ENCODE measurements at regions not wholly inside any gene's neighbourhood (a gene's known extent, or its start where the extent isn't known, plus 50 kb on each side); places are given as distances from the start of the nearest gene placed in this dataset.

- Histone ChIP-seq H3K4me2 (ENCODE audit: insufficient read depth in 1 of 2, low read depth in 2 of 2, low read length in 2 of 2) (no peak overlapping the region), H3K79me1 (ENCODE audit: low read depth, low read length) (no peaks in the 10 kb centered on the region), H2AFZ (ENCODE audit: low read length) (no peak overlapping the region), H3K23me2 (ENCODE audit: low read depth, low read length) (no peaks in the 10 kb centered on the region), H3K9ac (replicated peaks in 1 of 4; ENCODE audit: extremely low read depth in 1 of 4, low read depth in 3 of 4, low read length in 3 of 4) (no peak overlapping the region), H2AK5ac (ENCODE audit: low read depth, low read length) (no peak overlapping the region), H2BK5ac (ENCODE audit: low read depth, low read length) (no peak overlapping the region), H3K18ac (ENCODE audit: extremely low read depth, low read length) (no peak overlapping the region), H3K4me1 (replicated peaks in 1 of 4; ENCODE audit: control insufficient read depth in 3 of 4, insufficient read depth in 4 of 4, low read length in 3 of 4) (no peaks in the 10 kb centered on the region), H3K27me3 (replicated peaks in 1 of 4; ENCODE audit: control insufficient read depth in 3 of 4, extremely low read depth in 1 of 4, insufficient read depth in 3 of 4, low read length in 3 of 4) (no peaks in the 10 kb centered on the region), H3K36me3 (ENCODE audit: control insufficient read depth in 2 of 4, insufficient read depth in 4 of 4, low read length in 3 of 4) (no peaks in the 10 kb centered on the region), H3K27ac (ENCODE audit: low read depth, low read length) (no peak overlapping the region), H2BK15ac (ENCODE audit: low read length) (no peak overlapping the region), H3K4ac (replicated peaks; ENCODE audit: insufficient read length, low read depth, low read length) (no peak overlapping the region), H4K91ac (replicated peaks; ENCODE audit: insufficient read length, low read length) (no peak overlapping the region), H3K9me3 (ENCODE audit: insufficient read depth in 2 of 2, low read depth in 1 of 2, low read length in 1 of 2) (no peaks in the 10 kb centered on the region), H2BK12ac (ENCODE audit: low read depth, low read length) (no peak overlapping the region), H3K79me2 (ENCODE audit: control insufficient read depth in 1 of 2, insufficient read depth in 2 of 2, low read length in 2 of 2) (no peaks in the 10 kb centered on the region), H2BK20ac (ENCODE audit: low read length) (no peak overlapping the region), H4K20me1 (replicated peaks in 1 of 2; ENCODE audit: control insufficient read depth in 1 of 2, insufficient read depth in 2 of 2, low read length in 2 of 2) (no peaks in the 10 kb centered on the region), H2BK120ac (replicated peaks; ENCODE audit: low read depth, low read length) (no peak overlapping the region), H3K23ac (ENCODE audit: insufficient read length) (no peak overlapping the region), H3K14ac (ENCODE audit: insufficient read length) (no peak overlapping the region), H3K56ac (replicated peaks; ENCODE audit: insufficient read length, low read depth, low read length) (no peak overlapping the region), H3K4me3 (ENCODE audit: extremely low read depth in 1 of 4, insufficient read depth in 2 of 4, low read depth in 3 of 4, low read length in 4 of 4) (no peak overlapping the region), H4K8ac (ENCODE audit: extremely low read depth, insufficient read depth, low read length) (no peak overlapping the region), H4K5ac (ENCODE audit: insufficient read length, low read depth, low read length) (no peak overlapping the region)
- DNase-seq (ENCODE audit: low read depth in 1 of 2, low spot score in 2 of 2) (no peak), FAIRE-seq (no peak)
- ChIA-PET POLR2A (ENCODE audit: partially characterized antibody) (no interaction called here), CTCF (ENCODE audit: partially characterized antibody) (interaction anchor here (0.6 to 1.5 kb wide), 2 partner anchors 12 to 856 kb away, joined by 3 to 4 read pairs; no protein-coding TSS in a partner anchor)
- TF ChIP-seq EP300 (IDR thresholded peaks at IDR 0.05; ENCODE audit: borderline replicate concordance in 1 of 2, low read depth in 2 of 2, low read length in 2 of 2) (no peak), GABPA (IDR thresholded peaks at IDR 0.05; ENCODE audit: borderline replicate concordance, insufficient read depth, low read length) (no peak), RFX5 (IDR thresholded peaks at IDR 0.05; ENCODE audit: borderline replicate concordance, low read depth, low read length) (no peak), EGR1 (IDR thresholded peaks at IDR 0.05; ENCODE audit: borderline replicate concordance, low read depth, low read length) (no peak), BCL11A (IDR thresholded peaks at IDR 0.05; ENCODE audit: low read depth in 2 of 2, low read length in 2 of 2) (no peak)
These were observed 808.3 kb upstream of the MAN1A1 start for GRCh38 chr6:120157873-120158272.
